Right lobe of liver (tissue), 6 donors: ENCODE measurements at regions not wholly inside any gene's neighbourhood (a gene's known extent, or its start where the extent isn't known, plus 50 kb on each side); places are given as distances from the start of the nearest gene placed in this dataset.
"Not testable (repeated sequence)": the region's sequence is repeated elsewhere in the genome, so short reads cannot be mapped to it uniquely, and the experiment has no call there.

Experiments used
- ATAC-seq, 4 donors: fragments of 200-7000 bp; cut with Tn5 transposase; one replicate each; pipeline ENCODE4 v1.9.1; 2020; ENCODE audit warnings: mild to moderate bottlenecking in 4 of 4, moderate library complexity in 4 of 4
- DNase-seq, 3 donors: peaks; one replicate each; pipeline ENCODE4 v3.0.0-alpha.2; 2020
- H3K27ac ChIP-seq, 3 donors: fragments of 200-600 bp; one replicate each; pipeline ENCODE4 v1.8.0; 2022
- H3K27me3 ChIP-seq, 2 donors: fragments of 200-600 bp; one replicate each; pipeline ENCODE4 v1.8.0; 2022
- H3K36me3 ChIP-seq, 4 donors: fragments of 200-600 bp; sonication (generic) in 1 of 4; one replicate each; pipeline versions ENCODE4 v1.5.1 to v1.8.0; 2017 to 2022; ENCODE audit warnings: control low read depth in 1 of 4
- H3K4me1 ChIP-seq, 4 donors: fragments of 200-600 bp; sonication (generic) in 1 of 4; one replicate each; pipeline versions ENCODE4 v1.5.1 to v1.8.0; 2017 to 2022; ENCODE audit warnings: control low read depth in 1 of 4
- H3K4me3 ChIP-seq, 3 donors: fragments of 200-600 bp; one replicate each; pipeline ENCODE4 v1.8.0; 2022
- H3K9me3 ChIP-seq, 4 donors: fragments of 200-600 bp; sonication (generic) in 1 of 4; one replicate each; pipeline versions ENCODE4 v1.5.1 to v1.8.0; 2017 to 2022; ENCODE audit warnings: control low read depth in 1 of 4
- POLR2A ChIP-seq: fragments of 450-650 bp; IDR thresholded peaks from one replicate; pipeline ENCODE4 v1.6.1; 2017; ENCODE audit warnings: antibody characterized with exemption, mild to moderate bottlenecking
- WGBS: methylation state at CpG from one replicate; pipeline ENCODE4 v1.1.6; 2018; ENCODE audit warnings: low coverage, low lambda C conversion rate; ENCODE audit not compliant: insufficient coverage; ENCODE audit errors: missing lambda C conversion rate; 5-methylcytosine and 5-hydroxymethylcytosine counted together
- intact Hi-C, 2 donors: fragments of 100-400 bp; cut with DNase I; formaldehyde crosslinking; loops; one replicate each; pipeline versions ENCODE4 v1.11.2 to v1.14.1; 2022
- TF ChIP-seq, protein P1 (sequence below), 4 donors: fragments of 200-600 bp in 3 of 4; fragments of 450-650 bp in 1 of 4; IDR thresholded peaks; one replicate each; pipeline versions ENCODE4 v1.5.1 to v1.8.0; 2016 to 2022; ENCODE audit warnings: antibody characterized with exemption in 4 of 4, mild to moderate bottlenecking in 2 of 4
- donor health status: DM: no; HTN: yes; CAD: no.
- donor health status: DM: no; HTN: no; CAD: no.
- donor health status: DM: no; HTN: no; CAD: no.
- donor health status: DM: no; HTN: yes; CAD: no.
- donor health status: DM: no; HTN: yes; CAD: no.

DNA sequence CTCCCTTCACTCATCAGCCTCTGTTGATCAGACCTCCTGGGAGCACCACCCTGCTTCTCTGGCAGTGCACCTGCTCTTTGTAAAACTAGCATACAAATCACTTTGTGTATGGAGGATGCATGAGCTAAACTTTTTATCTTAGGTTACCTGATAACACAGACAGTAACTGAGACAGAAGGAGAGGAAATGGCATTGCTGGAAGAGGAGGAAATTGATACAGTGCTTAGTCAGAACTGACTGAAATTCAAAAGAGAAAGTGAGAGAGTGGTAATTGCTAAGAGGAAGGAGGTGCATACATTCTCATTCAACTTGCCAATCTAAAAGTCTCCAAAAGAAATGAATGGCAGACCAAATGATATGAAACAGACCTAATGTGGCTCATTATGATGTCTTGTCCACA lies 1120.7 kb downstream of the GATA3 start:
- ATAC-seq (no peak), DNase-seq (no peak)
- Histone ChIP-seq H3K9me3 (no peaks in the 10 kb centered on the region), H3K27me3 (no peaks in the 10 kb centered on the region), H3K36me3 (no peaks in the 10 kb centered on the region), H3K4me3 (no peak overlapping the region), H3K27ac (no peak overlapping the region), H3K4me1 (no peaks in the 10 kb centered on the region)
- intact Hi-C loops, result no loop called here
- no peak for TF ChIP-seq POLR2A
- TF ChIP-seq, protein P1, sequence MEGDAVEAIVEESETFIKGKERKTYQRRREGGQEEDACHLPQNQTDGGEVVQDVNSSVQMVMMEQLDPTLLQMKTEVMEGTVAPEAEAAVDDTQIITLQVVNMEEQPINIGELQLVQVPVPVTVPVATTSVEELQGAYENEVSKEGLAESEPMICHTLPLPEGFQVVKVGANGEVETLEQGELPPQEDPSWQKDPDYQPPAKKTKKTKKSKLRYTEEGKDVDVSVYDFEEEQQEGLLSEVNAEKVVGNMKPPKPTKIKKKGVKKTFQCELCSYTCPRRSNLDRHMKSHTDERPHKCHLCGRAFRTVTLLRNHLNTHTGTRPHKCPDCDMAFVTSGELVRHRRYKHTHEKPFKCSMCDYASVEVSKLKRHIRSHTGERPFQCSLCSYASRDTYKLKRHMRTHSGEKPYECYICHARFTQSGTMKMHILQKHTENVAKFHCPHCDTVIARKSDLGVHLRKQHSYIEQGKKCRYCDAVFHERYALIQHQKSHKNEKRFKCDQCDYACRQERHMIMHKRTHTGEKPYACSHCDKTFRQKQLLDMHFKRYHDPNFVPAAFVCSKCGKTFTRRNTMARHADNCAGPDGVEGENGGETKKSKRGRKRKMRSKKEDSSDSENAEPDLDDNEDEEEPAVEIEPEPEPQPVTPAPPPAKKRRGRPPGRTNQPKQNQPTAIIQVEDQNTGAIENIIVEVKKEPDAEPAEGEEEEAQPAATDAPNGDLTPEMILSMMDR (IDR thresholded peaks at IDR 0.05), result no peak

DNA sequence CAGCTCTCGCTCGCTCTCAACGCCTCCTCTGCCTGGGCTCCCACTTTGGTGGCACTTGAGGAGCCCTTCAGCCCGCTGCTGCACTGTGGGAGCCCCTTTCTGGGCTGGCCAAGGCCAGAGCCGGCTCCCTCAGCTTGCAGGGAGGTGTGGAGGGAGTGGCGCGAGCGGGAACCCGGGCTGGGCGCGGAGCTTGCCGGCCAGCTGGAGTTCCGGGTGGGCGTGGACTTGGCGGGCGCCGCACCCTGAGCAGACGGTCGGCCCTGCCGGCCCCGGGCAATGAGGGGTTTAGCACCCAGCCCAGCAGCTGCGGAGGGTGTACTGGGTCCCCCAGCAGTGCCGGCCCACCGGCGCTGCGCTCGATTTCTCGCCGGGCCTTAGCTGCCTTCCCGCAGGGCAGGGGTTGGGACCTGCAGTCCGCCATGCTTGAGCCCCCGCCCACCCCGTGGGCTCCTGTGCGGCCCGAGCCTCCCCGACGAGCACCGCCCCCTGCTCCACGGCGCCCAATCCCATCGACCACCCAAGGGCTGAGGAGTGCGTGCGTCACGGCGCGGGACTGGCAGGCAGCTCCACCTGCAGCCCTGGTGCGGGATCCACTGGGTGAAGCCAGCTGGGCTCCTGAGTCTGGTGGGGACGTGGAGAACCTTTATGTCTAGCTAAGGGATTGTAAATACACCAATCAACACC lies 1128.9 kb downstream of the GATA3 start:
- H3K4me3 ChIP-seq, H3K4me1 ChIP-seq, H3K27ac ChIP-seq, H3K27me3 ChIP-seq, ATAC-seq, intact Hi-C loops, H3K9me3 ChIP-seq, DNase-seq, H3K36me3 ChIP-seq: not testable (repeated sequence)
- WGBS, result 22% methylated on average over 1 of the region's 48 CpGs

DNA sequence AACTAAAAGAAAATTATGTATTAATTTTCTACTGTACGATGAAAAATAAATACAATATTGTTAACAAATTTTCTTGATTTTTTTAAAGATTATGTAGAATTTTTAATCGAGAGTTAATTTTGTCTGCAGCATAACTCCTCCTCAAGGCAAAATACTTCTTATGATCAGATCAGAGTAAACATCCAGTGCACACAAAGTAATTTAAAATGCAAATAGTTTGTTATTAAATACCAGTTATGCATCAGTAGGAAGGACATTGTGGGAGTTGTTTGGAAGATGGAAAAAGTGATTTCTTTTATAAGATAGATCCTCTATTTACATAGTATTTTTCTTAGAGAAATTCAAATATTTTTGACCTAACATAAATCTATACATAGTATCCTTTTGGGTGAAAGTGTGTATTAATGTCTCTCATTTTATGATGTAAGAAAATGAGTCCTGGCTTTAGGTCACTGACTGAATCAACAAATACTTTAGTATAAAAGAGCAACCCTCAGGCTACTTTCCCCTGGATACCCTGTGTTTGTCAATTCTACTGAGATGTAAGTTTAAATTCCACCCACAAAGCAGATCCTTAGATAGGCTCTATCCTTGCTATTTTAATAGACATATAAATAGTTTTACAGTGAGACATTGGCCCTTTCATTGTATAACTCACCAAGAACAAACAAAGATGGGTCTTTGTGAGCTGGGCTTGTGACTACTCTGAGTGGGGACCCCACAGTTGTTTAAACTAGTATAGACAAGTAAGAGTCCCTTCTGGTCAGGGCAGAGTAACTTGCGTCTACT lies 1133.7 kb downstream of the GATA3 start:
- H3K4me3 ChIP-seq, result no peak overlapping the region
- TF ChIP-seq POLR2A, result no peak
- TF ChIP-seq, protein P1 (IDR thresholded peaks at IDR 0.05), result no peak
- H3K27ac ChIP-seq, result no peak overlapping the region
- H3K36me3 ChIP-seq, result no peaks in the 10 kb centered on the region
- intact Hi-C loops, result no loop called here
- peaks cover 0 to 5% of the 10 kb centered on the region in 2 donors for H3K27me3 ChIP-seq
- H3K4me1 ChIP-seq, result no peaks in the 10 kb centered on the region
- DNase-seq (no peak), ATAC-seq (no peak)
- 68% methylated on average over 3 of the region's 3 CpGs for WGBS
- no peaks in the 10 kb centered on the region for H3K9me3 ChIP-seq

- Histone ChIP-seq H3K36me3 (no peaks in the 10 kb centered on the region), H3K4me1 (no peaks in the 10 kb centered on the region), H3K9me3 (no peaks in the 10 kb centered on the region), H3K27ac (no peak overlapping the region), H3K4me3 (no peak overlapping the region), H3K27me3 (peaks cover 0 to 5% of the 10 kb centered on the region in 2 donors)
- WGBS, result 48% methylated on average over 2 of the region's 2 CpGs
- ATAC-seq, result no peak
- intact Hi-C loops, result no loop called here
- no peak for DNase-seq
- TF ChIP-seq POLR2A, result no peak
- TF ChIP-seq, protein P1 (IDR thresholded peaks at IDR 0.05), result no peak
Observed at GRCh38 chr10:9189448-9189847, 1135.0 kb downstream of the GATA3 start.

GRCh38 chr10:9193120-9193519 lies 1138.6 kb downstream of the GATA3 start:
- no peak for TF ChIP-seq POLR2A
- TF ChIP-seq, protein P1 (IDR thresholded peaks at IDR 0.05), result no peak
- peaks cover 0 to 5% of the 10 kb centered on the region in 2 donors for H3K27me3 ChIP-seq

More at GRCh38 chr10:9193120-9193519, 1138.6 kb downstream of the GATA3 start:
- DNase-seq (no peak), ATAC-seq (no peak)
- H3K4me3 ChIP-seq, result no peak overlapping the region
- H3K4me1 ChIP-seq, result no peaks in the 10 kb centered on the region
- no peak overlapping the region for H3K27ac ChIP-seq
- 59% methylated on average over 6 of the region's 6 CpGs for WGBS
- intact Hi-C loops, result no loop called here
- no peaks in the 10 kb centered on the region for H3K36me3 ChIP-seq
- H3K9me3 ChIP-seq, result no peaks in the 10 kb centered on the region
